Caco-2 (cell line): ENCODE measurements at regions not wholly inside any gene's neighbourhood (a gene's known extent, or its start where the extent isn't known, plus 50 kb on each side); places are given as distances from the start of the nearest gene placed in this dataset.

Experiments used
- BruUV-seq: library from RNA; stranded (reverse); fragments of 400-500 nt; replicated peaks from 2 replicates; lab custom pipeline; 2021; lab: Mats Ljungman, UMichigan
- CTCF ChIA-PET: fragments of 300-600 bp; sonication (Branson Sonifier 250); formaldehyde crosslinking; loops from one replicate; lab custom pipeline; 2022; ENCODE audit warnings: antibody characterized with exemption; lab: Charles Lee
- POLR2A ChIA-PET: fragments of 300-600 bp; sonication (Branson Sonifier 250); formaldehyde crosslinking; loops from one replicate; lab custom pipeline; 2022; ENCODE audit warnings: antibody characterized with exemption; lab: Charles Lee
- DNase-seq, 2 experiments: peaks; one replicate each; pipeline versions ENCODE4 v3.0.0 to v3.0.0-alpha.2; 2020 to 2022
- H3K27me3 ChIP-seq: replicated peaks from 2 replicates; pipeline ENCODE4 v1.6.0; 2011; ENCODE audit warnings: low read length; ENCODE audit not compliant: control insufficient read depth, insufficient read depth
- H3K36me3 ChIP-seq: 2 replicates; pipeline ENCODE4 v1.5.1; 2011; ENCODE audit warnings: low read length; ENCODE audit not compliant: control insufficient read depth, insufficient read depth
- H3K4me1 ChIP-seq: fragments of 250-450 bp; sonication (Bioruptor Pico); 2 replicates; pipeline ENCODE4 v1.5.1; 2020; ENCODE audit warnings: mild to moderate bottlenecking
- H3K4me3 ChIP-seq: 2 replicates; pipeline ENCODE4 v1.5.1; 2011; ENCODE audit warnings: low read depth, mild to moderate bottlenecking, control low read depth, low read length
- H3K9me3 ChIP-seq: fragments of 250-450 bp; sonication (Bioruptor Pico); 2 replicates; pipeline ENCODE4 v1.5.1; 2020; ENCODE audit warnings: mild to moderate bottlenecking, moderate library complexity
- H3K27ac Mint-ChIP-seq: one replicate; pipeline ENCODE4 v1.8.0; 2022; ENCODE audit warnings: mixed read lengths; ENCODE audit not compliant: unreplicated experiment
- H3K27me3 Mint-ChIP-seq: one replicate; pipeline ENCODE4 v1.8.0; 2022; ENCODE audit warnings: mixed read lengths; ENCODE audit not compliant: insufficient read depth, unreplicated experiment
- H3K36me3 Mint-ChIP-seq: one replicate; pipeline ENCODE4 v1.8.0; 2022; ENCODE audit warnings: mild to moderate bottlenecking, mixed read lengths; ENCODE audit not compliant: insufficient read depth, unreplicated experiment
- H3K4me1 Mint-ChIP-seq: one replicate; pipeline ENCODE4 v1.8.0; 2022; ENCODE audit warnings: low read depth, mixed read lengths; ENCODE audit not compliant: unreplicated experiment
- H3K4me3 Mint-ChIP-seq: one replicate; pipeline ENCODE4 v1.8.0; 2022; ENCODE audit warnings: mild to moderate bottlenecking, moderate library complexity, mixed read lengths; ENCODE audit not compliant: unreplicated experiment
- H3K9me3 Mint-ChIP-seq: one replicate; pipeline ENCODE4 v1.8.0; 2022; ENCODE audit warnings: mixed read lengths; ENCODE audit not compliant: unreplicated experiment
- CTCF ChIP-seq, 2 experiments: fragments of 200-600 bp in 1 of 2; IDR thresholded peaks; 1 replicate in 1 of 2; 2 replicates in 1 of 2; pipeline versions ENCODE4 v1.5.1 to v1.8.0; 2011 to 2022; ENCODE audit warnings: antibody characterized with exemption in 1 of 2, control low read depth in 1 of 2, inconsistent platforms in 1 of 2, low read depth in 1 of 2, low read length in 1 of 2, mild to moderate bottlenecking in 1 of 2, moderate library complexity in 1 of 2; ENCODE audit not compliant: insufficient read depth in 1 of 2, severe bottlenecking in 1 of 2, unreplicated experiment in 1 of 2
- intact Hi-C: fragments of 100-400 bp; cut with micrococcal nuclease; formaldehyde crosslinking; loops from one replicate; pipeline ENCODE4 v1.10.0; 2022; ENCODE audit not compliant: unreplicated experiment

- H3K27me3 ChIP-seq, result no peaks in the 10 kb centered on the region
- BruUV-seq, result no TSS peak
- intact Hi-C loops, result loop anchor here (5.0 kb wide), 1 partner anchor 100 kb away; no protein-coding TSS in a partner anchor
- no peak for DNase-seq
- no peaks in the 10 kb centered on the region; the same call in 1 of the 2 replicates for H3K4me1 ChIP-seq
- POLR2A ChIA-PET, result interaction anchor here (0.7 kb wide), 1 partner anchor 117 kb away, joined by 3 read pairs; no protein-coding TSS in a partner anchor
- Mint-ChIP-seq H3K36me3 (peaks cover 6% of the 10 kb centered on the region), H3K27me3 (peaks cover 5% of the 10 kb centered on the region), H3K9me3 (no peaks in the 10 kb centered on the region), H3K4me3 (no peak overlapping the region), H3K27ac (no peak overlapping the region), H3K4me1 (peaks cover 7% of the 10 kb centered on the region)
- TF ChIP-seq CTCF (IDR thresholded peaks at IDR 0.05; ENCODE audit: insufficient read depth in 1 of 2, low read depth in 1 of 2, low read length in 1 of 2, severe bottlenecking in 1 of 2, unreplicated experiment in 1 of 2), result no peak
- CTCF ChIA-PET, result interaction anchor here (0.5 to 1.3 kb wide), 7 partner anchors 46 to 586 kb away, joined by 3 to 5 read pairs (median 3); no protein-coding TSS in a partner anchor
- H3K9me3 ChIP-seq, result no peaks in the 10 kb centered on the region
- H3K36me3 ChIP-seq, result no peaks in the 10 kb centered on the region
- H3K4me3 ChIP-seq, result no peak overlapping the region
These were observed 121.8 kb upstream of the SLC1A4 start for GRCh38 chr2:64867253-64867996.

- Histone ChIP-seq H3K4me1 (peaks cover 3% of the 10 kb centered on the region; the same call in 1 of the 2 replicates), H3K9me3 (no peaks in the 10 kb centered on the region), H3K36me3 (no peaks in the 10 kb centered on the region), H3K27me3 (no peaks in the 10 kb centered on the region), H3K4me3 (no peak overlapping the region)
- Mint-ChIP-seq H3K9me3 (no peaks in the 10 kb centered on the region), H3K4me1 (peaks cover 13% of the 10 kb centered on the region), H3K4me3 (no peak overlapping the region), H3K36me3 (peaks cover 6% of the 10 kb centered on the region), H3K27ac (no peak overlapping the region), H3K27me3 (peaks cover 5% of the 10 kb centered on the region)
- DNase-seq, result no peak
- ChIA-PET POLR2A (no interaction called here), CTCF (interaction anchor here (0.7 kb wide), 1 partner anchor 274 kb away, joined by 3 read pairs; no protein-coding TSS in a partner anchor)
- no TSS peak for BruUV-seq
- intact Hi-C loops, result loop anchor here (5.0 kb wide), 1 partner anchor 102 kb away; no protein-coding TSS in a partner anchor
- TF ChIP-seq CTCF (IDR thresholded peaks at IDR 0.05; ENCODE audit: insufficient read depth in 1 of 2, low read depth in 1 of 2, low read length in 1 of 2, severe bottlenecking in 1 of 2, unreplicated experiment in 1 of 2), result no peak
These were observed 120.1 kb upstream of the SLC1A4 start for GRCh38 chr2:64869126-64869525.

- DNase-seq, result peak; percentile 78 to 91
- peaks cover 14% of the 10 kb centered on the region for H3K4me1 Mint-ChIP-seq
- no peak overlapping the region for H3K4me3 Mint-ChIP-seq
- no peak overlapping the region for H3K4me3 ChIP-seq
- CTCF ChIA-PET, result interaction anchor here (1.0 to 1.4 kb wide), 2 partner anchors 15 to 225 kb away, joined by 3 to 4 read pairs; no protein-coding TSS in a partner anchor
- H3K36me3 Mint-ChIP-seq, result no peaks in the 10 kb centered on the region
- TF ChIP-seq CTCF (IDR thresholded peaks at IDR 0.05; ENCODE audit: insufficient read depth in 1 of 2, low read depth in 1 of 2, low read length in 1 of 2, severe bottlenecking in 1 of 2, unreplicated experiment in 1 of 2), result peak; percentile 91 to 96
- POLR2A ChIA-PET, result no interaction called here
- peaks cover 14% of the 10 kb centered on the region; the same call in 1 of the 2 replicates for H3K4me1 ChIP-seq
- no peaks in the 10 kb centered on the region for H3K36me3 ChIP-seq
- no peak overlapping the region for H3K27ac Mint-ChIP-seq
- intact Hi-C loops, result loop anchor here (1.0 to 10.0 kb wide), 5 partner anchors 227 to 539 kb away; no protein-coding TSS in a partner anchor
- no peaks in the 10 kb centered on the region for H3K27me3 ChIP-seq
- no peaks in the 10 kb centered on the region for H3K9me3 ChIP-seq
- no TSS peak for BruUV-seq
- no peaks in the 10 kb centered on the region for H3K27me3 Mint-ChIP-seq
- no peaks in the 10 kb centered on the region for H3K9me3 Mint-ChIP-seq
These were observed 115.7 kb upstream of the SLC1A4 start for GRCh38 chr2:64873472-64873924.
